ENCODE measurements at regions not wholly inside any gene's neighbourhood (a gene's known extent, or its start where the extent isn't known, plus 50 kb on each side); places are given as distances from the start of the nearest gene placed in this dataset.

DNA sequence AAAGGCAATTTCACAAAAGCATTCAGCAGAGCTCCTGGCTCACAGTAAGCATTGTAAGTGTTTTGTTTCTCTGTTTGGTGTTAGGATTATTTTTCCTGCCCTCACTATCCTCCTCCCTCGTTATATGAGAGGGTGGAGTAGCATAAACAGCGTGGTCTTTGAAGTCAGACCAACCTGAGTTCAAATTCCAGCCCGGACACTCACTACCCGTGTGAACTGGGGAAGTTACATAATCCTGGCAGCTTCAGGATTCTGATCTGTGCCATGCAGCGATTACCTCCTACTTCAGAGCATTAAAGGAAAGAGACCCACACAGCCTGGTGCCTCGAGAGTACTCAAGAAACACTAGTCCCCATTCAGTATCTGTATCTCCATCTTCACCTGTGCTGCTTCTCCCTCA is 386.5 kb downstream of the INHBA start:
- no peak for TF ChIP-seq POLR2A (IDR thresholded peaks at IDR 0.05)
- TF ChIP-seq, protein P1, sequence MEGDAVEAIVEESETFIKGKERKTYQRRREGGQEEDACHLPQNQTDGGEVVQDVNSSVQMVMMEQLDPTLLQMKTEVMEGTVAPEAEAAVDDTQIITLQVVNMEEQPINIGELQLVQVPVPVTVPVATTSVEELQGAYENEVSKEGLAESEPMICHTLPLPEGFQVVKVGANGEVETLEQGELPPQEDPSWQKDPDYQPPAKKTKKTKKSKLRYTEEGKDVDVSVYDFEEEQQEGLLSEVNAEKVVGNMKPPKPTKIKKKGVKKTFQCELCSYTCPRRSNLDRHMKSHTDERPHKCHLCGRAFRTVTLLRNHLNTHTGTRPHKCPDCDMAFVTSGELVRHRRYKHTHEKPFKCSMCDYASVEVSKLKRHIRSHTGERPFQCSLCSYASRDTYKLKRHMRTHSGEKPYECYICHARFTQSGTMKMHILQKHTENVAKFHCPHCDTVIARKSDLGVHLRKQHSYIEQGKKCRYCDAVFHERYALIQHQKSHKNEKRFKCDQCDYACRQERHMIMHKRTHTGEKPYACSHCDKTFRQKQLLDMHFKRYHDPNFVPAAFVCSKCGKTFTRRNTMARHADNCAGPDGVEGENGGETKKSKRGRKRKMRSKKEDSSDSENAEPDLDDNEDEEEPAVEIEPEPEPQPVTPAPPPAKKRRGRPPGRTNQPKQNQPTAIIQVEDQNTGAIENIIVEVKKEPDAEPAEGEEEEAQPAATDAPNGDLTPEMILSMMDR (IDR thresholded peaks at IDR 0.05) = no peak
